GM06990 (cell line): ENCODE measurements at regions not wholly inside any gene's neighbourhood (a gene's known extent, or its start where the extent isn't known, plus 50 kb on each side); places are given as distances from the start of the nearest gene placed in this dataset.

ENCODE experiments used
- DNase-seq: peaks from one replicate; pipeline ENCODE4 v3.0.0-alpha.2; 2011; ENCODE audit not compliant: insufficient read length; ENCODE audit errors: extremely low read depth
- H3K27me3 ChIP-seq: replicated peaks from 2 replicates; pipeline ENCODE4 v1.6.0; 2011; ENCODE audit warnings: low read length; ENCODE audit not compliant: control insufficient read depth, insufficient read depth
- H3K36me3 ChIP-seq: 2 replicates; pipeline ENCODE4 v1.5.1; 2011; ENCODE audit warnings: low read length; ENCODE audit not compliant: control insufficient read depth, insufficient read depth
- H3K4me3 ChIP-seq: replicated peaks from 2 replicates; pipeline ENCODE4 v1.5.1; 2011; ENCODE audit warnings: low read depth, mild to moderate bottlenecking, control low read depth, low read length
- CTCF ChIP-seq: IDR thresholded peaks from 2 replicates; pipeline ENCODE4 v1.5.1; 2011; ENCODE audit warnings: low read length, control low read depth, mild to moderate bottlenecking, inconsistent platforms; ENCODE audit not compliant: insufficient read depth, poor library complexity, severe bottlenecking

DNA sequence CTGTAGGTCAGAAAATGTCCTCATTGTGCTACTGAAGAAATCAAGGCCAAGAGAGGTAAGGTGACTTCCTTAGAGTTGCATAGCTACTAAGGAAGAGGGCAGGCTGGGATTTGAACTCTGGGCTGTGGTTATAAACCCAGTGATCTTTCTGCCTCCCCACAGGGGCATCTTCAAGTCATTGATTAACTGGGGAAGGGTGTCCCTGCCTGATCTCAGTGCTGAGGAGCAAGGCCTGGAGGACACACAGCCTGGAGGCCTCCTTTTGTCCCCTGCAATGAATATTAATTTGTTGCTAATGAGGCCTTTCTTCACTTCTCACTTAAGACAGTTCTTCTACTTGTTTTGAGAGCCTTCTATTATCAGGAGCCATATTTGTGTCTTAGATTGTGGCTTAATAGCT is 83.8 kb downstream of the KATNIP start:
- Histone ChIP-seq H3K4me3 (no peak overlapping the region), H3K27me3 (no peaks in the 10 kb centered on the region), H3K36me3 (peaks cover 1% of the 10 kb centered on the region; the same call in 1 of the 2 replicates)
- DNase-seq: no peak
- no peak for TF ChIP-seq CTCF

GRCh38 chr16:27634779-27635178 is 84.8 kb downstream of the KATNIP start:
- Histone ChIP-seq H3K4me3 (no peak overlapping the region), H3K27me3 (no peaks in the 10 kb centered on the region), H3K36me3 (peaks cover 1% of the 10 kb centered on the region; the same call in 1 of the 2 replicates)

DNA sequence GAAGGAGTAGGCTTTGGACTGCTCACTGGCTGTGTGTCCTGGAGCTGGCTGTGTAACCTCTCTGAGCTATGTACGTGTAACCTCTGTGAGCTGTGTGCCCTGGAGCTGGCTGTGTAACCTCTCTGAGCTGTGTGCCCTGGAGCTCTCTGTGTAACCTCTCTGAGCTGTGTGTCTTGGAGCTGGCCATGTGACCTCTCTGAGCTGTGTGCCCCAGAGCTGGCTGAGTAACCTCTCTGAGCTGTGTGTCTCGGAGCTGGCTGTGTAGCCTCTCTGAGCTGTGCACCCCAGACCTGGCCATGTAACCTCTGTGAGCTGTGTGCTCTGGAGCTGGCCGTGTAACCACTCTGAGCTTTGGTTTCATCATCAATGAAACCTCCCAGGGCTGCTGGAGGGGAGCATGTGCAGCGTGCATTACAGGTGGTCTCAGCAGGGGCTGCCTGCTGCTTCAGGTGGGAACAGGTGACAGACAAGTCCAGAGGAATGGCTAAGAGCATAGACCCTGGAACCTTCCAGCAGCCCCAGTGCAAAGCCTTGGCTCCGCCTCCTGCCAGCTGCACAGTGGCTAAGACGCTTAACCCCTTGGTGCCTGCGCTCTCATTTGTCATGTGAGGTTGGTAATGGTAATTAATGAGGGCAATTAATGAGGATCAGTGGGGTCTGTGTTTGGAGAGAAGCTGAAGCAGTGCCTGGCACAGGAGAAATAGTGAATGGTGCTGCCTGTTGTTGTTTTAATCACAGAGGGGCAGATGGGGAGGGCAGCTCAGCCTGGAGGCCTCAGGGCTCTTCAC is 86.7 kb downstream of the KATNIP start:
- Histone ChIP-seq H3K4me3 (no peak overlapping the region), H3K27me3 (no peaks in the 10 kb centered on the region), H3K36me3 (peaks cover 1% of the 10 kb centered on the region; the same call in 1 of the 2 replicates)
- no peak for DNase-seq
- TF ChIP-seq CTCF: no peak

More at GRCh38 chr16:27634779-27635178, 84.8 kb downstream of the KATNIP start:
- DNase-seq: no peak
- TF ChIP-seq CTCF: no peak

DNA sequence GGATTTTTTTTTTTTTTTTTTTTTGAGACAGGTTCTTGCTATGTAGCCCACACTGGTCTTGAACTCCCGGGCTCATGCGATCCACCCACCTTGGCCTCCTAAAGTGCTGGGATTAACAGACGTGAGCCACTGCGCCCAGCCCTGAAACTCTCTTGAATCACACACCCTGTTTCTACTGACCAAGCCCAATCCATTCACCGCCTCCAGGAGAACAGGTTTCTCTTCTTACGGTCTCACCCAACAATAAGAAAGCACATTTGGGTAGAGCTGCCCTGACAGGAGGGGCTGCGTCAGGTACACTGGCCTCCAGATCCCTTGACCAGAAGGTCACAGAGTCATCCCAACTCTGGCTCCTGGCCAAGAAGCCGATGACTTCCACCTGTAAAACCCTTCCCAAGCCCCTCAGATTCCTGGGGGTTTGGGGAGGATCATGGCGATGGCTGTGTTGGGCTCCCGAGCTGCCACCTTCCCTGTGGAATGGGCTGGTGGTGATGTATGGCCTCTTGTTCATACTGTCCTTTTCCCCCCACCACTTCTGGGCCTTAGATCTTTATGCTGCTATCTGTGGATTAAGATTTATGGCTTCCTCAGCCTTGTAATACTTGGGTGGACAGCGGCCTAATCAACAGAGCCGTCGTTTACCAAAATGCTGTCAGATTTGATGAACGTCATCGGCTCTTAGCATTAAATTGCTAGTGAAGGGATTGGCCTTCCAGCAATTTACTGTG is 89.1 kb downstream of the KATNIP start:
- no peak for DNase-seq
- no peak for TF ChIP-seq CTCF
- peaks cover 1% of the 10 kb centered on the region for H3K36me3 ChIP-seq
- H3K27me3 ChIP-seq: no peaks in the 10 kb centered on the region
- H3K4me3 ChIP-seq: no peak overlapping the region

DNA sequence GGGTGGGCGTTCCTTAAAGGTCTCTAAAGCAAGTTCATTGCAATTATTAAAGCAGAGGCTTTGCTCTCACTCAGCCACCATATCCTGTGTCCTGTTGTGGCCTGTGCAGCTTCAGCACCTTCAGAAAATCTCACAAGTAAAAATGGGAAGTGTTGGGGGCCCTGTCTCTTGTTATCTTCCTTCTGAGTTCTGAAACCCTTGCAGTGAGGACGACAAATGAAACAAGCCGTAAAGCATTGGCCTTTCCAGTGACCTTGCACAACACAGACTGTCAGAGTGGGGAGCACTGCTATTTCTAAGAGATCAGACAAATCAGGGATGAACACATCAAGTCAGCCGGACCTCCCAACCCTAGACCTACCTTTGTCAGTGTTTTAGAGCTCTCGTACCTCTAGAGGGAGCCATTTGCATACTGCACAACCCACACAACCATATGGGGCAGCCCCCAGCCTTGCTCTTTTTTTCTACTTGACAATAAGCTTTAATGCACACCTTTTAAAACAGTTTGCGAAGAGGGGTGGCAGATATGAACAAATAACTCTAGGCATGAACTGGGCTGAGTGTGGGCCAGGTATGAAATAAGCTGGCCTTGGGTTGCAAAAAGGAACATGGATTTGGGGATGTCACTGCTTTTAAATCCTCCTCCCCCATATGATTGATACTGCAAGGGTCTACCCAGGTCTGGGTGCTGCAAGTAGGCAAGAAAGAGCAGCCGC is 89.8 kb downstream of the KATNIP start:
- H3K27me3 ChIP-seq: no peaks in the 10 kb centered on the region

More for the DNA sequence above, 89.8 kb downstream of the KATNIP start:
- peak; percentile 81 for TF ChIP-seq CTCF
- no peak for DNase-seq
- Histone ChIP-seq H3K4me3 (no peak overlapping the region), H3K36me3 (no peaks in the 10 kb centered on the region; the same call in none of the 2 replicates)
